T1000 (cell line): ENCODE measurements at regions not wholly inside any gene's neighbourhood (a gene's known extent, or its start where the extent isn't known, plus 50 kb on each side); places are given as distances from the start of the nearest gene placed in this dataset.
"Not testable (repeated sequence)": the region's sequence is repeated elsewhere in the genome, so short reads cannot be mapped to it uniquely, and the experiment has no call there.

Experiments
- DNase-seq: peaks from one replicate; lab custom pipeline; 2025; ENCODE audit warnings: mixed read lengths; lab: John Stamatoyannopoulos, UW

DNA sequence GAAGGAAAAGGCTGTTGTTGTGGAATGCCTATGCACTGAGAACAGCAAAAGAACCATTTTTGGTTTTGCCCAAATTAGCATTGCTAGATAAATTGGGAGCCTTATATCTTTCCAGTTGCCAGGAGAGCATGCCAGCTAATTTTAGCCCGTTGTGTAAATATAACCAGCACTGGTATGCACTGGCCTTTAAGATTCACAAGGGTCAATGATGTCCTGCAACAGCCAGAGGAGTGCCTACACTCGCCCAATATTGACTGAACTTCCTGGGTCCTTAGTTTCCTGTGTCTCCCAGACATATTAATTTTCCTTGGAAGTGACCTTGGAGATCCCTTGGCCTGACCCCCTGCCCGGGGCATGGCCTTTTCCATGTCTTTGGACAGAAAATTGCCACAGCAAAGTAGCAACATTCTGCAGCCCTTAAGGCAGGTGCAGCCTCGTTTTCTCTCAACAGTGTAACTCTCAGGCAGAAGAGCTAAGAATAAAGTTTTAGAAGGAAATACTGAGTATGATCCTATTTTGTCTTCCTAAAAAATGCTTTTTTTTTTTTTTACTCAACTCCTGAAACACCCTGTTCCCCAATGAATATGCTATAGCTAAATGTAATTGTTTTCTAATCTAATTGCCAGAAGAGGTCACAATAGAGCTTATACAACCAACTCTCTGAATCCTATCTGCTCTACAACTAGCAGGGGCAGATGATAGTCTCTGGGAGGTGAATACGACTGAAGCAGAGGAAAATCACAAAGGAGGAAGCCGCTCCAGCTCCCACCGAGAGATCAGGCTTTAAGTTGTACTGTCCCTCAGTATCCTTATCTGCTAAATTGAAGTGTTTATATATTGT, 131.9 kb upstream of the PCGF5 start:
- DNase-seq = no peak

DNA sequence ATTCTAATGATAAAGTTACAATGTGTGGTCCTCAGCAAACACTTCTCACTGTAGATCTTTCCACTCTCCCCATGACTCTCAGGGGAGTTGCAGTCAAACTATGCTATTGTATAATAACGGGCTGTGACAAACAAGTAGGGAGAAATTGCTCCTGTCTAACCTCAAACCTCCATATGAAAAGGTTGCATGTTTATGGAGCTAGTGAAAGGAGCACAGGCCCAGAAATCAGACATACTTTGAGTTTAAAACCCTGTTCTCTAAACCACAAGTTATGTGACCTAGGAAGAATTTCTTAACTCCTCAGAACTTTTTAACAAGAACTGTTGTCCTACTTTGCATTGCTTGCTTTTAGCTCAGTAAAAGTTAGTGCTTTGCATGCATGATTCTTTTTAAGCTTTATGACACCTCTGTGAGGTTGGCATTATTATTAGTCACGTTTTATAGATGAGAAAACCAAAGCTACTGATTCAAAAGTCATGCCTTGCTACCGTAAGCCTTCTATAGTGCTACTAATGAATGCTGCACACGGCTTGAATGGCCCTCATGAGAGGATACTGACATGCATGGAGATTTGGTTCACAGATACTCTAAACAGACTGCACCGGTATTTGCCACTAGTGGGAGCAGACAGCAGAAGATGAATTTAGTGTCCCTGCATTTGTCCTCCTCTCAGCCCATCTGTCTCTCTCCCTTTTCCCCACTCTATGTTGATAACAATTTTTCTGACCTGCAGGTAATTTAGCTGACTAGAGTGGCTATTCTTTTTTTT, 129.5 kb upstream of the PCGF5 start:
- no peak for DNase-seq

DNA sequence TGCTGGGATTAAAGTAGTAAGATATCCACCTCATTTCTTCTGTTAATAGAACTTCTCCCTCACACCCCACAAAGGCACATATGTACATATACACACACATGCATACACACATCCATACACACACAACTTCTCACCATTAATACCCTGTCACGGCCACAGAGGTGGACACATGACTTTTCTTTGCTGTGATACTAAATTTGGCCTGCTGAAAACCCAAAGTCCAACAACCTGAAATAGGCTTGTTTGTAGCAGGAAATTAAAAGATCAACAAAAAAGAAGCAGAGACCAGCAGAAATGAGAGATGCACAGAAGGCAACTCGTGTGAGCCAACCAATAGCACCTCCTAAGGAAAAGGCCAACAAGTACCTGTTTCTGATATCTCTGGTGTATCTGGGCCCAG, 128.7 kb upstream of the PCGF5 start:
- no peak for DNase-seq

DNA sequence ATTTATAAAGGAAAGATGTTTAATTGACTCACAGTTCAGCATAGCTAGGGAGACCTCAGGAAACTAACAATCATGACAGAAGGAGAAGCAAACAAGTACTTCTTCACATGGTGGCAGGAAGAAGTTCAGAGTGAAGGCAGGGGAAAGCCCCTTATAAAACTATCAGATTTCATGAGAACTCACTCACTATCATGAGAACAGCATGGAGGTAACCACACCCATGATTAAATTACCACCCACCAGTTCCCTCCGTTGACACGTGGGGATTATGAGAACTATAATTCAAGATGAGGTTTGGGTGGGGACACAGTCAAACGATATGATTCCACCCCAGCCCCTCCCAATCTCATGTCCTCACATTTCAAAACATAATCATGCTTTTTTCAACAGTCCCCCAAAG, 124.2 kb upstream of the PCGF5 start:
- DNase-seq = no peak

DNA sequence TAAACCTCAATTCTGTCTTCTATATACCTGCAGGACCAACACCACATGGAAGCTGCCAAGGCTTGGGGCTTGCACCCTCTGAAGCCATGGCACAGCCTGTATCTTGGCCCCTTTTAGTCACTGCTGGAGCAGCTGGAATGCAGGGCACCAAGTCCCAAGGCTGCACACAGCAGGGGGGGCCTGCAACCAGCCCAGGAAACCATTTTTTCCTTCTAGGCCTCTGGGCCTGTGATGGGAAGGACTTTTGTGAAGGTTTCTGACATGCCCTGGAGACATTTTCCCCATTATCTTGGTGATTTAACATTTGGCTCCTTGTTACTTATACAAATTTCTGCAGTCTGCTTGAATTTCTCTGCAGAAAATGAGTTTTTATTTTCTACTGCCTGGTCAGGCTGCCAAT, 123.2 kb upstream of the PCGF5 start:
- DNase-seq = no peak

DNA sequence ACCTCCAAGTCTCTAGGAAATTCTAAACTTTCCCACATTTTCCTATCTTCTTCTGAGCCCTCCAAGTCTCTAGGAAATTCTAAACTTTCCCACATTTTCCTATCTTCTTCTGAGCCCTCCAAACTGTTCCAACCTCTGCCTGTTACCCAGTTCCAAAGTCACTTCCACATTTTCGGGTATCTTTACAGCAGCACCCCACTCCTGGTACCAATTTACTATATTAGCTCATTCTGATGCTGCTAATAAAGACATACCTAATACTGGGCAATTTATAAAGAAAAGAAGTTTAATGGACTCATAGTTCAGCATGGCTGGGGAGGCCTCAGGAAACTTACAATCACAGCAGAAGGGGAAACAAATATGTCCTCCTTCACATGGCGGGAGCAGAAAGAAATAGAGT, 122.4 kb upstream of the PCGF5 start:
- not testable (repeated sequence) for DNase-seq

DNA sequence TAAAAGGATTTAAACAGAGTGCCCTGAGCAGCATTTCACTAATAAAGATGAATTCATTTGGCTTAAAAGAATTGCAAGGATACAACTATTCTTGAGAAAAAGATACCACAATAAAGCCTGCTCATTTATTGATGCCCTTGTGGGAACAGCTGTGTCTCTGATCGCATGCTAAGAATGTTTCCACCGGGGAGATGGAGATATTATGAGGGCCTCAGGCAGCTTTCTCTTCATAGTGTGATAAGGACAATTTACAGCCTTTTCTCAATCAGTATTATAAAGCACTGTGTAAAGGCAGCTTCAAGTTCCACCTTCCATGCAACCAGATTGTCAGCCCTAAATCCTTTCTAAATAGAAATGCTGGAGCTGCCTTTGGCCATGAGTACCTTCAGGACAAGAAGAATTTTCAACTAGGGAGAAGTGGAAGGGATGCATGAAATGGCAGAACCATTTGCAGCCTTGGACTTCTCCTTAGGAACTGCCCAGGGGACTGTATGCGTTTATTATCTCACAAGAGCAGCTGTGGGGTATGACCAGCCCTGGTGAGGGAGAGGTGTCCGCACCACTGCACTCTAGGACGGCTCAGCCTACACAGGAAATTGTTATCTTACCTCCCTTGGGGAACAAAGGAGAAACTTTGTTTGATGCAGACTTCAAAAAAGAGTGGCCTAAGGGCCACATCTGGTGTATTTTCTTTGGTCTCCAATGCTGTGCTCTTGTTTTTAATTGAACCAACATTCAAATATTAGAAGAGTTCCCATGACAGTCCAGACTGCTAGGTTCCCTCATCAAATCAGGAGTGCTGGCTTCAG, 116.9 kb upstream of the PCGF5 start:
- DNase-seq = no peak

DNA sequence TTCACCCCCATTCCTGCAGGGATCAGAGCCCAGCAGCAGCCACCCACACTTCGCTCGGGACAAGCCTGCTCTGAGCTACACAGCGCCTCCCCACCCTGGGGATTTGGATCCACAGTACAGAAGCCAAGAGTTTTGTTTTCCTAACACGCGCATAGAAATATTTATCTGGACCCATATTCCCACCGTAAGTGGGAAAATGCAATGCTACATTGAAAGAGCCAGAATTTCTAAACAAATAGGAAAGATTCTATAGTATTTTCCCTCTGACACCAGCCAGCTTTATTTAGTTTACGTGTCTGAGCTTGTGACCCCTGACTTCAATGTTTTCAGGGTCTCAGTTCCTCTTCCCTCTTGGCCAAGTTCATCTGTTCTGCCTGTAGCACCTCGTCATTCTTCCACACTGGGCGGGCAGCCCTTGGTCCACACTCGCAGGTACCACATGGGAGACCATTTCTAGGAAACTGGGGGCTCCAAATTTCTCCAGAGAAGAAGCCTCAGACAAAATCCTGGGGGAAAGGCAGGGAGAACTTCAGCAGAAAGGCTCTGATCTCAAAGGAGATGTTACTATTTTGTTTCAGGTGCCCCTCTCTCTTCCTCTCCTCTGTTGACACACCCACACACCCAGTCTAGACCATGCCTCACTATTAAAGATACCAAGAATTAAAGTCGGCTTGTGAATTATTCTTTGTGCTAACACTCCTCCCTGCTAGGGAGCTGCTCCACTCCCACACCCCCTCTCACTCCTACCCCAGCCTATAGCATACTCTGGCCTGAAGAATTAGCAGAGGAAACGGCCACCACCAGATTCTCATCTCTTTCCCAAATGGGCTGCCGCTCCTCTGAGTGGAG, 116.0 kb upstream of the PCGF5 start:
- DNase-seq = no peak

GRCh38 chr10:91105269-91105668, 115.2 kb upstream of the PCGF5 start:
- DNase-seq = no peak

- DNase-seq = no peak
Measured at GRCh38 chr10:91108820-91109219, 111.6 kb upstream of the PCGF5 start.

DNA sequence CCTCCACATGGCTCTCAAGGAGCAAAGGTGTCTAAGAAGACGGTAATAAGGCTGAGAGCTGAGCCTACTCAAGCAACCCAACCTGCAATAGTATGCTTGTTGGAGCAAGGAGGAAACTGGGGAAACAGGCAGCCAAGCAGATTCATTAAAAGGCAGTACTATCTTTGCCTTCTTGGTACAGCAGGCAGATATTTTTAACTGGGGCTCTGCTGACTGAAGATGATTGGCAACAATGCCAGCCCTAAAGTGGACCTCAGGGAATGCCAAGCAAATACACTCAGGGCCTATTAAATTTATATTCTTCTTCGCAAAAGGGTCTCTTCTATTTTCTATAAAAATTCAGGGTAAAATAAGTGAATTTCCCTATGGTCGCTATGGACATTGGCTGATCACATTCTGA, 109.4 kb upstream of the PCGF5 start:
- DNase-seq = no peak

DNA sequence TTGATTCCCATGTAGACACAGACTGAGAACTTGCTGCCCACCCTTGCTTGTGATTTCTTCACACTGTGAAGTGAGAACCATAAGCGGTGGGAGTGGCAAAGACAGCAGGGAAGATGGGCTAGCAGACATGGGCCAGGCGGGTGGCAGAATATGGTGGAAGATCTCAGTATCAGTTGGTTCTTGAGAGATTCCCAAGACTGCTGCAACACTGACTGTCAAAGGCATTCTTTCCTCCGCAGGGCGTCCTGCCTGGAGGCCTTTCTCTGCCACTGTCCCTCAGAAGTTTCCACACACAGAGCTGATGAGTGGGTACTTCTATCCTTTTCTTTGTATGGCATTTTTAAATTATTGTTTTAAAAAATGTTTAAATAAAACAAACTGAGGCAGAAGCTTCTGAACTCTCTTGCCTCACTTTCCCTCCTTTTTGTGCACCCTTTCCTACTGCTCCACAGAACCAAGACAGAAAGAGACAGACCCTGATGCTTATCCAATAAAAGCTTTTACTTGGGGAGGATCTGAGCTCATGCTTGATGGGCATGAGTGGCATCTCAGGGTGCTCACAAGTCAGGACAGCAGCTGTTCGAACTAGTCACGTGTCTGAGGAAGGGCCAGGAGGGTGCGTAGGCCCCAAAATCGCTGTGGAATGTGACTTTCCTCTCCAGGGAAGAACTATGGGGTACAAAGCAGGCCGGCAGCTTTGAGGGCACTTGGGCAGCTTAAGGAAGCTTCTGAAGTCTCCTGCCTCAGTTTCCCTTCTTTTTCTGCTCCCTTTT, 104.7 kb upstream of the PCGF5 start:
- no peak for DNase-seq

DNA sequence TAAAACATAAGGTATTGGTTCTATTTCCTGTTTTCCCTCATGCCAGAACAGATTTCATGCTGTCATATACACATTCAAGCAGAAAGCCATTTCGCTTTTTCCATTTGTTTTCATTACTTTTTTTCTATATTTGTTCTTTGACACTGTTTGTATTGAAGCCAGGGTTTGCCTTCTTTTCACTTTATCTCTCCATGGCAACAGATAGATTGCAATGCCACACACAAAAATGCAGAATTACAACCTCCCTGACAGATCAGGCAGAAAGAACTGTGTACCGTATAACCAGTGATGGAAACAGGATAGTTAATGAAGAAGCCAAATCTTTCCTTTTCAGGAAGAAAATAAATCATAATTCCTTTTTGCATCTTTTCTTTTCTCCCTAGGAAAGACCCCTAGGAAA, 103.0 kb upstream of the PCGF5 start:
- no peak for DNase-seq

DNA sequence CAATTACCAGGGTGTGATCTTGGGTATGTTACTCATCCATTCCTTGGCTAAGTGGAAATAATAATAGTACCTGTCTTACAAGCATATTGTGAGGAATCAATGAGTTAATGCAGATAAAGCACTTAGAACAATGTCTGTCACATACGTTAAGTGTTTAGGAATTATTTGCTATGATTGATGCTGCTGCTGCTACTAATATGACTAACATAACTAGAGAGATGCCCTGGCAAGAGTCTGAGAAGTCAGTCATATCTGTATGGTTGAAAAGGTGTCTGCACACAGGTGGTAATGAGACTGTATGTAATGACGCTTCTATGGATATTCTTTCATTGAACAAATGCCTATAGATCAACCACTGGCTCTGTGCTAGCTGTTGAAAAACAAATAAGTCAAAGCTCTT, 100.1 kb upstream of the PCGF5 start:
- no peak for DNase-seq

DNA sequence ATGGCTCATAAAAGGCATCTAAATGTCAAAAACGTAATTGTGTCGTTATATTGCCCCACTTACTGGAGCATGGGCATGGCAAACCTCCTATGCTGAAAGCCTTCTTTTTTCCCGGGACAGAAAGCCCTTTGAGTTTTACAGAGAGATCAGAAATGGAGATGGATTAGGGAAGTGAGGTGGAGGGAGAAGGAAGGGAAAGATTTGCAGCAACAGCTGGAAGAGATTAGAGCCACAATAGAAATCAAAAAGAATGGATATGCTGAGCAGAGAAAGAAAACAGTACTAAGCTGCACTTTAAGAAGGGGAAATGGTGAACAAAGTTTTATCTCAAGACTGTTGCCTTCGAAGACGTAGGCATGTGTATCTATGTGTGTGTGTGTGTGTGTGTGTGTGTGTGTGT, 97.2 kb upstream of the PCGF5 start:
- DNase-seq = no peak

GRCh38 chr10:91124016-91124415, 96.4 kb upstream of the PCGF5 start:
- DNase-seq = no peak

DNA sequence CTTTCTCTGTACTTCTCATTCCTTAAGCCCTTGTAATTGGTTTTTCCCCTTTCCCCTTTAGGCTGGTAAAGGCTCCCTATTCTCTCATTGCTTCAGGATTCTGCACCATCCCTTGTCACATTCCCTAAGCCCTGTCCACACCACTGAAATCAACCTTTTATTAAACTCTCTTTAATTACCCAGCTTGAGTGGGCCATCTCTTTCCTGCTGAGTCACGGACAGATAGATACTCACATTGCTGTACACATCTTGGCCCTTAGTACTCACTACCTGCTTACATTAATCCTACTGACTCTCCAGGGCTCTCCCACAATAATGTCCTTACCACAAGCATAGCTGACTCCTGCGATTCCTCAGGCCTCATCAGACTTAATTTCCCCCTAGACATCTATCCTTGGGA, 94.0 kb upstream of the PCGF5 start:
- no peak for DNase-seq

- no peak for DNase-seq
Measured at GRCh38 chr10:91127341-91128082, 93.0 kb upstream of the PCGF5 start.

GRCh38 chr10:91135113-91135512, 85.3 kb upstream of the PCGF5 start:
- DNase-seq = no peak

DNA sequence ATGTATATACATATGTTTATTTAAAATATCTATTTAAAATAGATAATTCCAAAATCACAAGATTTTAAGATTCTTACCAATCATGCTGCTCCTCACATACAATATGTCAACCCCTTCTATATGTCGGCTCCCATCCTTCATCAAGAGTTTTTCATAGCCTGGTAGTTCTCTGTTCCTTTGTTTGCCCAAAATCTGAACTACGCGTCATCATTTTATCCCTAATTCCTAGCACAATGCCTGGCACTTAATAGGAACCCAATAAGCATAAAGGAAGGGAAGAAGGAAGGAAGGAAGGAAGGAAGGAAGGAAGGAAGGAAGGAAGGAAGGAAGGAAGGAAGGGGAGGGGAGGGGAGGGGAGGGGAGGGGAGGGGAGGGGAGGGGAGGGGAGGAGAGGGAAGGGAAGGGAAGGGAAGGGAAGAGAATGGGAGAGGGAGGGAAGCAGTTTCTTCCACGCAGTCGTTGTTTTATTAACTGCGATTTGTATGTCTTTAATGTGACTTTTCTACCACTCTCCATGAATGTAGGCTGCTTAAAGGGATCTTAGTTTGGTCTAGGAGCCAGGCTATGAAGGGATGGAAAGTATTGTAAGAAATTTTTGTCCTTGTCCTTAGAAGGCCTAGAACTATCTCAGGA, 83.3 kb upstream of the PCGF5 start:
- no peak for DNase-seq
